CD8-positive, alpha-beta memory T cell (primary cell): ENCODE measurements at regions not wholly inside any gene's neighbourhood (a gene's known extent, or its start where the extent isn't known, plus 50 kb on each side); places are given as distances from the start of the nearest gene placed in this dataset.

Source experiments
- CTCF ChIA-PET: fragments of 350-600 bp; sonication (Branson Sonifier 250); formaldehyde crosslinking; loops from one replicate; lab custom pipeline; 2021; ENCODE audit warnings: antibody characterized with exemption; lab: Charles Lee
- POLR2A ChIA-PET: fragments of 350-600 bp; sonication (Branson Sonifier 250); formaldehyde crosslinking; loops from one replicate; lab custom pipeline; 2021; ENCODE audit warnings: antibody characterized with exemption; lab: Charles Lee
- DNase-seq, 5 donors: peaks; one replicate each; pipeline versions ENCODE4 v3.0.0 to v3.0.0-alpha.2; 2020 to 2022; ENCODE audit warnings: mixed read lengths in 1 of 5
- H3K27ac ChIP-seq: one replicate; pipeline ENCODE4 v1.7.0; 2013; ENCODE audit warnings: low read depth, mild to moderate bottlenecking, low read length, moderate library complexity
- H3K27me3 ChIP-seq: 2 replicates; pipeline ENCODE4 v1.7.0; 2013; ENCODE audit warnings: low read length, mild to moderate bottlenecking; ENCODE audit not compliant: insufficient read depth, poor library complexity, severe bottlenecking
- H3K36me3 ChIP-seq: 2 replicates; pipeline ENCODE4 v1.7.0; 2013; ENCODE audit warnings: mild to moderate bottlenecking, low read length, moderate library complexity; ENCODE audit not compliant: insufficient read depth
- H3K4me1 ChIP-seq: 2 replicates; pipeline ENCODE4 v1.7.0; 2013; ENCODE audit warnings: mild to moderate bottlenecking, low read length, moderate library complexity; ENCODE audit not compliant: insufficient read depth
- H3K4me3 ChIP-seq: 2 replicates; pipeline ENCODE4 v1.7.0; 2013; ENCODE audit warnings: mild to moderate bottlenecking, low read length
- H3K9me3 ChIP-seq: 2 replicates; pipeline ENCODE4 v1.7.0; 2013; ENCODE audit warnings: mild to moderate bottlenecking, low read length
- H3K27ac Mint-ChIP-seq, 8 donors: one replicate each; pipeline ENCODE4 v1.8.0; 2020 to 2021; ENCODE audit warnings: mixed read lengths in 8 of 8, mild to moderate bottlenecking in 6 of 8, inconsistent platforms in 3 of 8, moderate library complexity in 3 of 8
- H3K27me3 Mint-ChIP-seq, 2 donors: one replicate each; pipeline ENCODE4 v1.8.0; 2020 to 2021; ENCODE audit warnings: mixed read lengths in 2 of 2, mild to moderate bottlenecking in 1 of 2, moderate library complexity in 1 of 2
- H3K36me3 Mint-ChIP-seq, 3 donors: one replicate each; pipeline ENCODE4 v1.8.0; 2020 to 2021; ENCODE audit warnings: mixed read lengths in 3 of 3, inconsistent platforms in 1 of 3, mild to moderate bottlenecking in 1 of 3
- H3K4me1 Mint-ChIP-seq, 3 donors: one replicate each; pipeline ENCODE4 v1.8.0; 2020 to 2021; ENCODE audit warnings: mixed read lengths in 3 of 3, inconsistent platforms in 1 of 3, mild to moderate bottlenecking in 1 of 3
- H3K4me3 Mint-ChIP-seq, 7 donors: one replicate each; pipeline ENCODE4 v1.8.0; 2020 to 2021; ENCODE audit warnings: mixed read lengths in 7 of 7, mild to moderate bottlenecking in 6 of 7, moderate library complexity in 4 of 7, inconsistent platforms in 2 of 7
- H3K9me3 Mint-ChIP-seq, 5 donors: one replicate each; pipeline ENCODE4 v1.8.0; 2020 to 2022; ENCODE audit warnings: mixed read lengths in 5 of 5, mild to moderate bottlenecking in 3 of 5, moderate library complexity in 2 of 5, inconsistent platforms in 1 of 5

GRCh38 chr5:39668980-39669379, 244.2 kb upstream of the DAB2 start:
- Mint-ChIP-seq H3K4me1 (no peaks in the 10 kb centered on the region), H3K4me3 (no peak overlapping the region), H3K27ac (no peak overlapping the region), H3K36me3 (no peaks in the 10 kb centered on the region), H3K27me3 (peaks cover 0 to 4% of the 10 kb centered on the region in 2 donors), H3K9me3 (no peaks in the 10 kb centered on the region)
- POLR2A ChIA-PET, result no interaction called here
- H3K27ac ChIP-seq, result no peak overlapping the region
- H3K9me3 ChIP-seq, result no peaks in the 10 kb centered on the region
- DNase-seq, result no peak
- no peaks in the 10 kb centered on the region for H3K27me3 ChIP-seq
- CTCF ChIA-PET, result interaction anchor here (1.3 kb wide), 1 partner anchor 1236 kb away, joined by 3 read pairs; no protein-coding TSS in a partner anchor
- no peaks in the 10 kb centered on the region for H3K4me1 ChIP-seq
- no peaks in the 10 kb centered on the region for H3K36me3 ChIP-seq
- H3K4me3 ChIP-seq, result no peak overlapping the region

- Histone ChIP-seq H3K4me1 (no peaks in the 10 kb centered on the region), H3K4me3 (no peak overlapping the region), H3K9me3 (no peaks in the 10 kb centered on the region), H3K27me3 (no peaks in the 10 kb centered on the region), H3K27ac (no peak overlapping the region), H3K36me3 (no peaks in the 10 kb centered on the region)
- ChIA-PET CTCF (no interaction called here), POLR2A (no interaction called here)
- H3K27ac Mint-ChIP-seq, result no peak overlapping the region
- no peak for DNase-seq
- no peaks in the 10 kb centered on the region for H3K4me1 Mint-ChIP-seq
- no peak overlapping the region for H3K4me3 Mint-ChIP-seq
- H3K27me3 Mint-ChIP-seq, result peaks cover 0 to 12% of the 10 kb centered on the region in 2 donors
- no peaks in the 10 kb centered on the region for H3K9me3 Mint-ChIP-seq
- H3K36me3 Mint-ChIP-seq, result no peaks in the 10 kb centered on the region
Measured at GRCh38 chr5:39665328-39665727, 240.5 kb upstream of the DAB2 start.

- H3K27me3 ChIP-seq, result no peaks in the 10 kb centered on the region
- POLR2A ChIA-PET, result no interaction called here
- CTCF ChIA-PET, result no interaction called here
- H3K27ac ChIP-seq, result no peak overlapping the region
- no peak overlapping the region for H3K4me3 Mint-ChIP-seq
- no peaks in the 10 kb centered on the region for H3K36me3 ChIP-seq
- H3K4me1 ChIP-seq, result no peaks in the 10 kb centered on the region
- peaks cover 4 to 12% of the 10 kb centered on the region in 2 donors for H3K27me3 Mint-ChIP-seq
- no peak overlapping the region for H3K27ac Mint-ChIP-seq
- no peak overlapping the region for H3K4me3 ChIP-seq
- no peak for DNase-seq
- peaks cover 7 to 8% (median 7%) of the 10 kb centered on the region in 3 donors for H3K4me1 Mint-ChIP-seq
- H3K9me3 Mint-ChIP-seq, result no peaks in the 10 kb centered on the region
- H3K36me3 Mint-ChIP-seq, result no peaks in the 10 kb centered on the region
- no peaks in the 10 kb centered on the region for H3K9me3 ChIP-seq
Measured at GRCh38 chr5:39662945-39663344, 238.2 kb upstream of the DAB2 start.

GRCh38 chr5:39661026-39661779, 236.4 kb upstream of the DAB2 start:
- H3K27ac Mint-ChIP-seq, result no peak overlapping the region
- Histone ChIP-seq H3K36me3 (no peaks in the 10 kb centered on the region), H3K4me3 (no peak overlapping the region), H3K4me1 (no peaks in the 10 kb centered on the region), H3K27me3 (no peaks in the 10 kb centered on the region), H3K9me3 (no peaks in the 10 kb centered on the region), H3K27ac (no peak overlapping the region)
- H3K4me3 Mint-ChIP-seq, result no peak overlapping the region
- H3K36me3 Mint-ChIP-seq, result no peaks in the 10 kb centered on the region
- peaks cover 6 to 15% of the 10 kb centered on the region in 2 donors for H3K27me3 Mint-ChIP-seq
- H3K4me1 Mint-ChIP-seq, result peaks cover 7 to 14% (median 13%) of the 10 kb centered on the region in 3 donors
- DNase-seq, result no peak
- CTCF ChIA-PET, result no interaction called here
- POLR2A ChIA-PET, result no interaction called here
- H3K9me3 Mint-ChIP-seq, result no peaks in the 10 kb centered on the region

- ChIA-PET POLR2A (no interaction called here), CTCF (no interaction called here)
- no peaks in the 10 kb centered on the region for H3K27me3 ChIP-seq
- no peak overlapping the region for H3K27ac Mint-ChIP-seq
- no peak overlapping the region for H3K4me3 Mint-ChIP-seq
- no peak overlapping the region for H3K4me3 ChIP-seq
- H3K4me1 ChIP-seq, result no peaks in the 10 kb centered on the region
- H3K4me1 Mint-ChIP-seq, result peaks cover 7 to 14% (median 13%) of the 10 kb centered on the region in 3 donors
- H3K9me3 ChIP-seq, result no peaks in the 10 kb centered on the region
- no peak for DNase-seq
- no peaks in the 10 kb centered on the region for H3K9me3 Mint-ChIP-seq
- H3K36me3 ChIP-seq, result no peaks in the 10 kb centered on the region
- H3K36me3 Mint-ChIP-seq, result no peaks in the 10 kb centered on the region
- H3K27me3 Mint-ChIP-seq, result peaks cover 11 to 15% of the 10 kb centered on the region in 2 donors
- no peak overlapping the region for H3K27ac ChIP-seq
Measured at GRCh38 chr5:39660020-39660419, 235.2 kb upstream of the DAB2 start.

- H3K4me1 ChIP-seq, result no peaks in the 10 kb centered on the region
- Mint-ChIP-seq H3K9me3 (no peaks in the 10 kb centered on the region), H3K27me3 (peaks cover 13 to 19% of the 10 kb centered on the region in 2 donors), H3K27ac (peak overlapping the region in 1 of 8 donors; percentile 15), H3K36me3 (no peaks in the 10 kb centered on the region), H3K4me3 (no peak overlapping the region), H3K4me1 (peaks cover 7 to 14% (median 13%) of the 10 kb centered on the region in 3 donors)
- no peak overlapping the region for H3K4me3 ChIP-seq
- no peak overlapping the region for H3K27ac ChIP-seq
- DNase-seq, result no peak
- ChIA-PET POLR2A (no interaction called here), CTCF (no interaction called here)
- no peaks in the 10 kb centered on the region for H3K27me3 ChIP-seq
- H3K9me3 ChIP-seq, result no peaks in the 10 kb centered on the region
- no peaks in the 10 kb centered on the region for H3K36me3 ChIP-seq
Measured at GRCh38 chr5:39658866-39659265, 234.1 kb upstream of the DAB2 start.

GRCh38 chr5:39657943-39658342, 233.2 kb upstream of the DAB2 start:
- Histone ChIP-seq H3K27ac (no peak overlapping the region), H3K4me1 (no peaks in the 10 kb centered on the region), H3K27me3 (no peaks in the 10 kb centered on the region), H3K36me3 (no peaks in the 10 kb centered on the region), H3K9me3 (no peaks in the 10 kb centered on the region), H3K4me3 (no peak overlapping the region)
- DNase-seq, result no peak
- Mint-ChIP-seq H3K36me3 (no peaks in the 10 kb centered on the region), H3K27me3 (peaks cover 13 to 19% of the 10 kb centered on the region in 2 donors), H3K27ac (peak overlapping the region in 1 of 8 donors; percentile 15), H3K4me1 (peaks cover 7 to 14% (median 13%) of the 10 kb centered on the region in 3 donors), H3K9me3 (no peaks in the 10 kb centered on the region), H3K4me3 (no peak overlapping the region)
- ChIA-PET POLR2A (no interaction called here), CTCF (no interaction called here)

- no peak overlapping the region for H3K27ac Mint-ChIP-seq
- H3K27ac ChIP-seq, result no peak overlapping the region
- H3K4me3 ChIP-seq, result no peak overlapping the region
- no peaks in the 10 kb centered on the region for H3K9me3 Mint-ChIP-seq
- no peaks in the 10 kb centered on the region for H3K27me3 ChIP-seq
- ChIA-PET CTCF (no interaction called here), POLR2A (no interaction called here)
- no peaks in the 10 kb centered on the region for H3K36me3 Mint-ChIP-seq
- DNase-seq, result no peak
- no peaks in the 10 kb centered on the region for H3K4me1 ChIP-seq
- H3K27me3 Mint-ChIP-seq, result peaks cover 15 to 18% of the 10 kb centered on the region in 2 donors
- H3K4me1 Mint-ChIP-seq, result peaks cover 7 to 14% (median 13%) of the 10 kb centered on the region in 3 donors
- no peaks in the 10 kb centered on the region for H3K9me3 ChIP-seq
- H3K4me3 Mint-ChIP-seq, result no peak overlapping the region
- no peaks in the 10 kb centered on the region for H3K36me3 ChIP-seq
Measured at GRCh38 chr5:39656600-39656999, 231.8 kb upstream of the DAB2 start.
